Stimulated activated CD8-positive, alpha-beta memory T cell treated with anti-CD3 and anti-CD28 coated beads, Interleukin-12 subunit alpha, Interleukin-12 subunit beta, amount 100 ng/mL, for 1 hour (primary cell): ENCODE measurements at regions not wholly inside any gene's neighbourhood (a gene's known extent, or its start where the extent isn't known, plus 50 kb on each side); places are given as distances from the start of the nearest gene placed in this dataset.
"Not testable (repeated sequence)": the region's sequence is repeated elsewhere in the genome, so short reads cannot be mapped to it uniquely, and the experiment has no call there.

Experiments
- DNase-seq: peaks from one replicate; pipeline ENCODE4 v3.0.0-alpha.2; 2020; ENCODE audit warnings: low read depth

- not testable (repeated sequence) for DNase-seq
These were observed 380.0 kb downstream of the ANAPC1 start for GRCh38 chr2:111503844-111504570.

GRCh38 chr2:111504571-111504942 lies 379.4 kb downstream of the ANAPC1 start:
- not testable (repeated sequence) for DNase-seq

- DNase-seq: not testable (repeated sequence)
These were observed 378.7 kb downstream of the ANAPC1 start for GRCh38 chr2:111505267-111505666.

GRCh38 chr2:111506936-111507335 lies 377.1 kb downstream of the ANAPC1 start:
- not testable (repeated sequence) for DNase-seq

GRCh38 chr2:111509225-111509869 lies 374.6 kb downstream of the ANAPC1 start:
- not testable (repeated sequence) for DNase-seq

- DNase-seq: not testable (repeated sequence)
These were observed 373.6 kb downstream of the ANAPC1 start for GRCh38 chr2:111510384-111510783.

GRCh38 chr2:111511062-111511461 lies 372.9 kb downstream of the ANAPC1 start:
- not testable (repeated sequence) for DNase-seq

GRCh38 chr2:111512378-111512777 lies 371.6 kb downstream of the ANAPC1 start:
- not testable (repeated sequence) for DNase-seq

- not testable (repeated sequence) for DNase-seq
These were observed 369.9 kb downstream of the ANAPC1 start for GRCh38 chr2:111514138-111514537.

- not testable (repeated sequence) for DNase-seq
These were observed 366.8 kb downstream of the ANAPC1 start for GRCh38 chr2:111517050-111517720.

- DNase-seq: not testable (repeated sequence)
These were observed 366.3 kb downstream of the ANAPC1 start for GRCh38 chr2:111517721-111518053.

GRCh38 chr2:111519071-111519470 lies 364.9 kb downstream of the ANAPC1 start:
- no peak for DNase-seq

- no peak for DNase-seq
These were observed 361.7 kb downstream of the ANAPC1 start for GRCh38 chr2:111522231-111522768.

- no peak for DNase-seq
These were observed 361.0 kb downstream of the ANAPC1 start for GRCh38 chr2:111523009-111523408.

GRCh38 chr2:111525026-111525425 lies 359.0 kb downstream of the ANAPC1 start:
- not testable (repeated sequence) for DNase-seq

- not testable (repeated sequence) for DNase-seq
These were observed 357.9 kb downstream of the ANAPC1 start for GRCh38 chr2:111526041-111526639.

- DNase-seq: not testable (repeated sequence)
These were observed 356.1 kb downstream of the ANAPC1 start for GRCh38 chr2:111527707-111528400.

- not testable (repeated sequence) for DNase-seq
These were observed 355.0 kb downstream of the ANAPC1 start for GRCh38 chr2:111529022-111529421.

GRCh38 chr2:111530239-111530965 lies 353.6 kb downstream of the ANAPC1 start:
- DNase-seq: not testable (repeated sequence)

- not testable (repeated sequence) for DNase-seq
These were observed 351.1 kb downstream of the ANAPC1 start for GRCh38 chr2:111532682-111533556.
